Activated naive CD4-positive, alpha-beta T cell treated with anti-CD3 and anti-CD28 coated beads, Interleukin-2, amount 50 U/mL, for 16 hours (primary cell): ENCODE measurements at regions not wholly inside any gene's neighbourhood (a gene's known extent, or its start where the extent isn't known, plus 50 kb on each side); places are given as distances from the start of the nearest gene placed in this dataset.

Experiments
- DNase-seq: peaks from one replicate; pipeline ENCODE4 v3.0.0-alpha.2; 2020

GRCh38 chr7:115441033-115441432 is 519.1 kb downstream of the MDFIC start:
- no peak for DNase-seq

- DNase-seq: no peak
These were observed 513.3 kb downstream of the MDFIC start for GRCh38 chr7:115435178-115435577.

GRCh38 chr7:115429918-115430317 is 508.0 kb downstream of the MDFIC start:
- no peak for DNase-seq

GRCh38 chr7:115417662-115418061 is 495.8 kb downstream of the MDFIC start:
- no peak for DNase-seq

GRCh38 chr7:115410972-115411686 is 489.2 kb downstream of the MDFIC start:
- no peak for DNase-seq

GRCh38 chr7:115410434-115410820 is 488.5 kb downstream of the MDFIC start:
- no peak for DNase-seq

GRCh38 chr7:115409682-115410433 is 488.0 kb downstream of the MDFIC start:
- no peak for DNase-seq

- DNase-seq: no peak
These were observed 484.3 kb downstream of the MDFIC start for GRCh38 chr7:115406219-115406618.

- no peak for DNase-seq
These were observed 465.2 kb downstream of the MDFIC start for GRCh38 chr7:115387137-115387536.

GRCh38 chr7:115379321-115379720 is 457.4 kb downstream of the MDFIC start:
- DNase-seq: no peak

- no peak for DNase-seq
These were observed 447.1 kb downstream of the MDFIC start for GRCh38 chr7:115368998-115369397.

GRCh38 chr7:115363916-115364315 is 442.0 kb downstream of the MDFIC start:
- DNase-seq: no peak

GRCh38 chr7:115359955-115360354 is 438.1 kb downstream of the MDFIC start:
- DNase-seq: no peak

GRCh38 chr7:115359119-115359518 is 437.2 kb downstream of the MDFIC start:
- DNase-seq: no peak

- DNase-seq: no peak
These were observed 435.8 kb downstream of the MDFIC start for GRCh38 chr7:115357703-115357999.

- DNase-seq: no peak
These were observed 435.3 kb downstream of the MDFIC start for GRCh38 chr7:115356999-115357702.

GRCh38 chr7:115356139-115356746 is 434.3 kb downstream of the MDFIC start:
- DNase-seq: no peak

- no peak for DNase-seq
These were observed 433.0 kb downstream of the MDFIC start for GRCh38 chr7:115354925-115355324.

GRCh38 chr7:115352375-115352774 is 430.5 kb downstream of the MDFIC start:
- DNase-seq: no peak

GRCh38 chr7:115350764-115351163 is 428.9 kb downstream of the MDFIC start:
- no peak for DNase-seq

- no peak for DNase-seq
These were observed 427.7 kb downstream of the MDFIC start for GRCh38 chr7:115349635-115350034.

- no peak for DNase-seq
These were observed 424.8 kb downstream of the MDFIC start for GRCh38 chr7:115346685-115347084.

GRCh38 chr7:115340828-115341227 is 418.9 kb downstream of the MDFIC start:
- no peak for DNase-seq

- no peak for DNase-seq
These were observed 416.1 kb downstream of the MDFIC start for GRCh38 chr7:115338016-115338415.
